H9 (cell line): ENCODE measurements at regions not wholly inside any gene's neighbourhood (a gene's known extent, or its start where the extent isn't known, plus 50 kb on each side); places are given as distances from the start of the nearest gene placed in this dataset.
"Not testable (repeated sequence)": the region's sequence is repeated elsewhere in the genome, so short reads cannot be mapped to it uniquely, and the experiment has no call there.

Experiments
- DNase-seq: peaks from one replicate; pipeline ENCODE4 v3.0.0-alpha.2; 2017
- H2AFZ ChIP-seq: one replicate; pipeline ENCODE4 v1.6.1; 2013; ENCODE audit warnings: mild to moderate bottlenecking, low read length, control low read depth, moderate library complexity
- H2AK5ac ChIP-seq: 2 replicates; pipeline ENCODE4 v1.6.1; 2013; ENCODE audit warnings: low read length, control low read depth, mixed read lengths; ENCODE audit not compliant: insufficient read length
- H2BK120ac ChIP-seq: one replicate; pipeline ENCODE4 v1.6.1; 2013; ENCODE audit warnings: low read depth, mild to moderate bottlenecking, low read length, control low read depth, inconsistent platforms; ENCODE audit not compliant: poor library complexity, severe bottlenecking
- H2BK12ac ChIP-seq: 2 replicates; pipeline ENCODE4 v1.6.1; 2013; ENCODE audit warnings: low read length, control low read depth, mixed read lengths, low read depth; ENCODE audit not compliant: insufficient read length
- H2BK15ac ChIP-seq: 2 replicates; pipeline ENCODE4 v1.6.1; 2013; ENCODE audit warnings: low read depth, low read length, control low read depth
- H2BK20ac ChIP-seq: one replicate; pipeline ENCODE4 v1.6.1; 2013; ENCODE audit warnings: low read depth, mild to moderate bottlenecking, low read length, control low read depth, inconsistent platforms; ENCODE audit not compliant: poor library complexity, severe bottlenecking
- H2BK5ac ChIP-seq: 2 replicates; pipeline ENCODE4 v1.6.1; 2013; ENCODE audit warnings: low read length, control low read depth, mixed read lengths; ENCODE audit not compliant: insufficient read length
- H3K14ac ChIP-seq: 2 replicates; pipeline ENCODE4 v1.6.1; 2013; ENCODE audit warnings: low read length, control low read depth; ENCODE audit not compliant: insufficient read depth
- H3K18ac ChIP-seq: 2 replicates; pipeline ENCODE4 v1.6.1; 2013; ENCODE audit warnings: low read depth, mild to moderate bottlenecking, mixed read lengths, low read length, control low read depth; ENCODE audit not compliant: insufficient read length
- H3K23ac ChIP-seq: 2 replicates; pipeline ENCODE4 v1.6.1; 2013; ENCODE audit warnings: low read length, control low read depth, mixed read lengths, low read depth; ENCODE audit not compliant: insufficient read length
- H3K23me2 ChIP-seq: 2 replicates; pipeline ENCODE4 v1.6.1; 2013; ENCODE audit warnings: low read depth, mild to moderate bottlenecking, mixed read lengths, low read length, control low read depth; ENCODE audit not compliant: insufficient read length, poor library complexity, severe bottlenecking
- H3K27ac ChIP-seq: 2 replicates; pipeline ENCODE4 v1.5.1; 2013; ENCODE audit warnings: low read length, control low read depth, mixed read lengths, low read depth; ENCODE audit not compliant: insufficient read length
- H3K27me3 ChIP-seq: 2 replicates; pipeline ENCODE4 v1.6.1; 2013; ENCODE audit warnings: low read length, control low read depth, inconsistent platforms; ENCODE audit not compliant: insufficient read depth
- H3K4ac ChIP-seq: 2 replicates; pipeline ENCODE4 v1.6.1; 2013; ENCODE audit warnings: low read depth, mild to moderate bottlenecking, control low read depth, inconsistent platforms, low read length, moderate library complexity
- H3K4me1 ChIP-seq: 2 replicates; pipeline ENCODE4 v1.6.1; 2013; ENCODE audit warnings: low read length, control low read depth, inconsistent platforms; ENCODE audit not compliant: insufficient read depth
- H3K4me2 ChIP-seq: 2 replicates; pipeline ENCODE4 v1.6.1; 2013; ENCODE audit warnings: low read length, control low read depth, mixed read lengths; ENCODE audit not compliant: insufficient read length, insufficient read depth
- H3K56ac ChIP-seq: 2 replicates; pipeline ENCODE4 v1.6.1; 2013; ENCODE audit warnings: low read depth, mild to moderate bottlenecking, mixed read lengths, low read length, control low read depth; ENCODE audit not compliant: insufficient read length
- H3K79me1 ChIP-seq: 2 replicates; pipeline ENCODE4 v1.6.1; 2013; ENCODE audit warnings: low read depth, mild to moderate bottlenecking, moderate library complexity, low read length, control low read depth, inconsistent platforms; ENCODE audit not compliant: insufficient read depth, poor library complexity, severe bottlenecking
- H3K79me2 ChIP-seq: 2 replicates; pipeline ENCODE4 v1.6.1; 2013; ENCODE audit warnings: low read length, control low read depth, inconsistent platforms; ENCODE audit not compliant: insufficient read depth
- H3K9ac ChIP-seq: 2 replicates; pipeline ENCODE4 v1.6.1; 2013; ENCODE audit warnings: low read length, control low read depth, mixed read lengths; ENCODE audit not compliant: insufficient read length; ENCODE audit errors: extremely low read depth
- H3K9me3 ChIP-seq: one replicate; pipeline ENCODE4 v1.6.1; 2013; ENCODE audit warnings: low read depth, low read length, inconsistent platforms; ENCODE audit not compliant: control insufficient read depth
- H3T11ph ChIP-seq: one replicate; pipeline ENCODE4 v1.6.1; 2013; ENCODE audit warnings: mild to moderate bottlenecking, low read length, control low read depth, inconsistent platforms
- H4K20me1 ChIP-seq: one replicate; pipeline ENCODE4 v1.6.1; 2013; ENCODE audit not compliant: control insufficient read depth, insufficient read length, insufficient read depth
- H4K5ac ChIP-seq: 2 replicates; pipeline ENCODE4 v1.6.1; 2013; ENCODE audit warnings: low read depth, mild to moderate bottlenecking, mixed read lengths, low read length, control low read depth; ENCODE audit not compliant: insufficient read length
- H4K8ac ChIP-seq: replicated peaks from 2 replicates; pipeline ENCODE4 v1.6.1; 2013; ENCODE audit warnings: low read length, control low read depth, mixed read lengths, low read depth; ENCODE audit not compliant: insufficient read length
- H4K91ac ChIP-seq: 2 replicates; pipeline ENCODE4 v1.6.1; 2013; ENCODE audit warnings: low read depth, mild to moderate bottlenecking, moderate library complexity, mixed read lengths, low read length, control low read depth; ENCODE audit not compliant: insufficient read length
- H3K27ac Mint-ChIP-seq, 3 experiments: 2 replicates in 2 of 3; 3 replicates in 1 of 3; pipeline ENCODE4 v1.8.0; 2020 to 2021; ENCODE audit warnings: mixed read lengths in 3 of 3, mild to moderate bottlenecking in 1 of 3, moderate library complexity in 1 of 3
- H3K27me3 Mint-ChIP-seq: 2 replicates; pipeline ENCODE4 v1.8.0; 2021; ENCODE audit warnings: low read depth, mild to moderate bottlenecking, moderate library complexity, mixed read lengths
- H3K36me3 Mint-ChIP-seq, 3 experiments: 2 replicates in 2 of 3; 3 replicates in 1 of 3; pipeline ENCODE4 v1.8.0; 2020 to 2021; ENCODE audit warnings: low read depth in 3 of 3, mixed read lengths in 3 of 3; ENCODE audit not compliant: insufficient read depth in 1 of 3
- H3K4me1 Mint-ChIP-seq, 2 experiments: 2 replicates each; pipeline ENCODE4 v1.8.0; 2020; ENCODE audit warnings: mixed read lengths in 2 of 2
- H3K4me3 Mint-ChIP-seq, 2 experiments: 2 replicates in 1 of 2; 3 replicates in 1 of 2; pipeline ENCODE4 v1.8.0; 2020 to 2021; ENCODE audit warnings: mild to moderate bottlenecking in 2 of 2, mixed read lengths in 2 of 2, moderate library complexity in 1 of 2
- H3K9me3 Mint-ChIP-seq, 2 experiments: 2 replicates in 1 of 2; 3 replicates in 1 of 2; pipeline ENCODE4 v1.8.0; 2020; ENCODE audit warnings: mild to moderate bottlenecking in 2 of 2, mixed read lengths in 2 of 2, moderate library complexity in 1 of 2
- CTCF ChIP-seq: fragments of 200-600 bp; sonication (generic); conservative IDR thresholded peaks from 3 replicates; pipeline ENCODE4 v1.8.0; 2021; ENCODE audit warnings: antibody characterized with exemption, mild to moderate bottlenecking
- WGBS: extraction: QIAGEN DNeasy Blood & Tissue Kit; methylation state at CpG from one replicate; pipeline ENCODE4 v1.1.7; 2013; ENCODE audit warnings: missing lambda C conversion rate, low lambda C conversion rate, mixed read lengths; ENCODE audit not compliant: insufficient read length; ENCODE audit errors: extremely low coverage; 5-methylcytosine and 5-hydroxymethylcytosine counted together

GRCh38 chr14:105911006-105911847 lies 384.8 kb downstream of the TMEM121 start:
- no peak overlapping the region for H4K5ac ChIP-seq
- H3K27me3 ChIP-seq: no peaks in the 10 kb centered on the region
- no peak overlapping the region for H3K4me2 ChIP-seq
- H2BK120ac ChIP-seq: no peak overlapping the region
- no peak overlapping the region for H2BK15ac ChIP-seq
- Mint-ChIP-seq H3K36me3 (peaks cover 3 to 23% (median 18%) of the 10 kb centered on the region in 3 experiments; a peak in 5 of 7 replicates), H3K4me1 (no peaks in the 10 kb centered on the region), H3K4me3 (no peak overlapping the region), H3K9me3 (peaks cover 83 to 93% of the 10 kb centered on the region in 2 experiments), H3K27ac (no peak overlapping the region), H3K27me3 (no peaks in the 10 kb centered on the region; the same call in 1 of the 2 replicates)
- no peak overlapping the region for H3K4ac ChIP-seq
- H3K23me2 ChIP-seq: no peaks in the 10 kb centered on the region
- H3K23ac ChIP-seq: no peak overlapping the region
- peaks cover 83% of the 10 kb centered on the region for H3K9me3 ChIP-seq
- H4K20me1 ChIP-seq: no peaks in the 10 kb centered on the region
- no CpG with 5 or more reads among the region's 18 CpGs for WGBS
- no peak overlapping the region for H2AFZ ChIP-seq
- H2BK12ac ChIP-seq: no peak overlapping the region
- no peak overlapping the region for H2AK5ac ChIP-seq
- H2BK20ac ChIP-seq: no peak overlapping the region
- no peak overlapping the region for H3K18ac ChIP-seq
- no peak overlapping the region for H3K9ac ChIP-seq
- no peak overlapping the region for H2BK5ac ChIP-seq
- no peak overlapping the region for H3K27ac ChIP-seq
- H4K8ac ChIP-seq: no peak overlapping the region
- H3K56ac ChIP-seq: no peak overlapping the region
- H3K14ac ChIP-seq: no peak overlapping the region
- no peaks in the 10 kb centered on the region for H3K4me1 ChIP-seq
- no peaks in the 10 kb centered on the region for H3K79me1 ChIP-seq
- DNase-seq: no peak
- TF ChIP-seq CTCF: no peak
- H4K91ac ChIP-seq: no peak overlapping the region
- H3K79me2 ChIP-seq: no peaks in the 10 kb centered on the region
- H3T11ph ChIP-seq: no peak overlapping the region

GRCh38 chr14:105911848-105912292 lies 385.5 kb downstream of the TMEM121 start:
- not testable (repeated sequence) for H3T11ph ChIP-seq, H3K56ac ChIP-seq, H3K27ac Mint-ChIP-seq, H3K23me2 ChIP-seq, H2BK5ac ChIP-seq, H3K4me1 ChIP-seq, H3K4me1 Mint-ChIP-seq, H3K23ac ChIP-seq, H2BK120ac ChIP-seq, H3K27me3 Mint-ChIP-seq, H3K79me2 ChIP-seq, H4K20me1 ChIP-seq, DNase-seq, H2AK5ac ChIP-seq, H3K4me3 Mint-ChIP-seq, H4K8ac ChIP-seq, H3K27ac ChIP-seq, H3K14ac ChIP-seq, H2BK12ac ChIP-seq, H3K9ac ChIP-seq, H2BK15ac ChIP-seq, H3K79me1 ChIP-seq, H3K4ac ChIP-seq, H2AFZ ChIP-seq, H3K4me2 ChIP-seq, H4K91ac ChIP-seq, H4K5ac ChIP-seq, H3K18ac ChIP-seq, H3K27me3 ChIP-seq, H2BK20ac ChIP-seq
- peaks cover 83 to 93% of the 10 kb centered on the region in 2 experiments for H3K9me3 Mint-ChIP-seq
- H3K9me3 ChIP-seq: peaks cover 83% of the 10 kb centered on the region
- peaks cover 3 to 20% (median 15%) of the 10 kb centered on the region in 3 experiments; a peak in 5 of 7 replicates for H3K36me3 Mint-ChIP-seq
- WGBS: no CpG with 5 or more reads among the region's 8 CpGs
